HCT116 (cell line): ENCODE measurements at regions not wholly inside any gene's neighbourhood (a gene's known extent, or its start where the extent isn't known, plus 50 kb on each side); places are given as distances from the start of the nearest gene placed in this dataset.

Experiments used
- CTCF ChIP-seq, 3 experiments: fragments of 200-600 bp in 1 of 3; sonication (generic) in 1 of 3; IDR thresholded peaks in 2 of 3; conservative IDR thresholded peaks in 1 of 3; 2 replicates each; pipeline ENCODE4 v1.5.1; 2012 to 2017; ENCODE audit warnings: low read depth in 2 of 3, low read length in 2 of 3, antibody characterized with exemption in 1 of 3, borderline replicate concordance in 1 of 3, control low read depth in 1 of 3, mild to moderate bottlenecking in 1 of 3, mixed read lengths in 1 of 3, mixed run types in 1 of 3, moderate library complexity in 1 of 3; ENCODE audit not compliant: insufficient read depth in 1 of 3
- EZH2 ChIP-seq: fragments of 200-600 bp; sonication (generic); IDR thresholded peaks from 2 replicates; pipeline ENCODE4 v1.6.1; 2017; ENCODE audit warnings: antibody characterized with exemption, mixed run types
- JUND ChIP-seq: IDR thresholded peaks from 2 replicates; pipeline ENCODE4 v1.6.1; 2012
- POLR2AphosphoS5 ChIP-seq: IDR thresholded peaks from 2 replicates; pipeline ENCODE4 v1.6.1; 2011; ENCODE audit warnings: mild to moderate bottlenecking, low read depth, low read length, moderate library complexity

GRCh38 chr20:48141660-48142515, 356.6 kb upstream of the SULF2 start:
- TF ChIP-seq EZH2 = no peak
- TF ChIP-seq CTCF (IDR thresholded peaks at IDR 0.05 in 2 of 3, conservative IDR thresholded peaks at IDR 0.05 in 1 of 3; ENCODE audit: borderline replicate concordance in 1 of 3, insufficient read depth in 1 of 3, low read depth in 2 of 3, low read length in 2 of 3) = no peak
- TF ChIP-seq POLR2AphosphoS5 = no peak
- TF ChIP-seq JUND = no peak
